ENCODE measurements at regions not wholly inside any gene's neighbourhood (a gene's known extent, or its start where the extent isn't known, plus 50 kb on each side); places are given as distances from the start of the nearest gene placed in this dataset.

DNA sequence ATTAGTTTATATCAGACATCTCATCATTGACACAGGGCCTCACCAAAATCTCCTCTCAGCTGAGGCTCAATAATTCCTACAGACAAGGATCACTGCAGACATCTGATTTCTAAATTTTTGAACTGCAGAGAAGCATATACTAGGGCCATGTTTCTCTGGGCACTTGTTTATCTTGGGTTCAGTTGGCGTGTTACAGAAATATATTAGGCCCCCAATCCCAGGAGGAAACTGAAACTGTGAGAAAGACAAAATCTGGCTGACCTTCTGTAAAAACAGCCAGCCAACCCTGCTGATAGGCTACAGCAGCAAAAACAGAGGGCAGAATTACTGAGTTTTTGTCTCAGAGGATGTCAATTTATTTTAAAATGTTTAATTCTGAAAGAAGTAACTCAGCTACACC, 634.6 kb downstream of the ETNK1 start:
- ChIA-PET CTCF (no interaction called here), POLR2A (no interaction called here)
- WGBS (ENCODE audit: missing lambda C conversion rate) = 4% methylated on average over 1 of the region's 1 CpG
- Histone ChIP-seq H3K4me1 (no peaks in the 10 kb centered on the region), H3K27ac (no peak overlapping the region), H3K4me2 (no peak overlapping the region), H3K9me3 (no peaks in the 10 kb centered on the region), H3K4me3 (no peak overlapping the region)
- FAIRE-seq (no peak), DNase-seq (ENCODE audit: low read depth in 1 of 2, low spot score in 1 of 2) (no peak), ATAC-seq (no peak)
- TF ChIP-seq POLR2AphosphoS2 (conservative IDR thresholded peaks at IDR 0.05; ENCODE audit: low read length) (no peak), CHD4 (IDR thresholded peaks at IDR 0.05; ENCODE audit: borderline replicate concordance) (no peak), FOSB (CRISPR knock-in tag; IDR thresholded peaks at IDR 0.05) (no peak), EP300 (IDR thresholded peaks at IDR 0.05) (no peak), CHD2 (IDR thresholded peaks at IDR 0.05; ENCODE audit: low read length, partially characterized antibody) (no peak), RFX5 (IDR thresholded peaks at IDR 0.05) (no peak), HEYL (CRISPR knock-in tag; IDR thresholded peaks at IDR 0.05) (no peak), ELK1 (IDR thresholded peaks at IDR 0.05; ENCODE audit: low read depth, low read length) (no peak)
- TF ChIP-seq, protein P1, sequence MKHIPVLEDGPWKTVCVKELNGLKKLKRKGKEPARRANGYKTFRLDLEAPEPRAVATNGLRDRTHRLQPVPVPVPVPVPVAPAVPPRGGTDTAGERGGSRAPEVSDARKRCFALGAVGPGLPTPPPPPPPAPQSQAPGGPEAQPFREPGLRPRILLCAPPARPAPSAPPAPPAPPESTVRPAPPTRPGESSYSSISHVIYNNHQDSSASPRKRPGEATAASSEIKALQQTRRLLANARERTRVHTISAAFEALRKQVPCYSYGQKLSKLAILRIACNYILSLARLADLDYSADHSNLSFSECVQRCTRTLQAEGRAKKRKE (CRISPR knock-in tag; IDR thresholded peaks at IDR 0.05; ENCODE audit: low read depth) = no peak

- Histone ChIP-seq H3K4me3 (no peak overlapping the region), H3K4me1 (no peaks in the 10 kb centered on the region), H3K9me3 (no peaks in the 10 kb centered on the region), H3K4me2 (no peak overlapping the region), H3K27ac (no peak overlapping the region)
- TF ChIP-seq BHLHE40 (IDR thresholded peaks at IDR 0.05; ENCODE audit: low read depth, low read length) = no peak
- TF ChIP-seq HOXB13 (CRISPR knock-in tag; IDR thresholded peaks at IDR 0.05; ENCODE audit: low read depth) = no peak
- no peak for TF ChIP-seq GATA3 (IDR thresholded peaks at IDR 0.05; ENCODE audit: borderline replicate concordance)
- no peak for TF ChIP-seq HMGXB4 (CRISPR knock-in tag; IDR thresholded peaks at IDR 0.05; ENCODE audit: borderline replicate concordance)
- no peak for TF ChIP-seq ESRRA (IDR thresholded peaks at IDR 0.05; ENCODE audit: borderline replicate concordance, low read length)
- no peak for TF ChIP-seq EP300 (IDR thresholded peaks at IDR 0.05)
- no peak for FAIRE-seq
- ATAC-seq = no peak
- DNase-seq (ENCODE audit: low read depth in 1 of 2, low spot score in 1 of 2) = no peak
- 20% methylated on average over 4 of the region's 4 CpGs for WGBS (ENCODE audit: missing lambda C conversion rate)
- POLR2A ChIA-PET = no interaction called here
- CTCF ChIA-PET = no interaction called here
Measured at GRCh38 chr12:23262670-23263069, 637.7 kb downstream of the ETNK1 start.

DNA sequence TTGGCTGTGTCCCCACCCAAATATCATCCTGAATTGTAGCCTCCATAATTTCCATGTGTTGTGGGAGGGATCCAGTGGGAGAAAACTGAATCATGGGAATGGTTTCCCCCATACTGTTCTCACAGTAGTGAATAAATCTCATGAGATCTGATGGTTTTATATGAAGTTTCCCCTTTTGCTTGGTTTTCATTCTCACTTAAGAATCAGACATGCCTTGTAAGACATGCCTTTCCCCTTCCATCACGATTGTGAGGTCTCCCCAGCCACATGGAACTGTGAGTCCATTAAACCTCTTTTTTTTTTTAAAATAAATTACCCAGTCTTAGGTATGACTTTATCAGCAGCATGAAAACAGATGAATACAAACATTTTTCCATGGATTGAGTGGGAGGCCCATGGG, 652.9 kb downstream of the ETNK1 start:
- ChIA-PET POLR2A (no interaction called here), CTCF (no interaction called here)
- no peak for DNase-seq (ENCODE audit: low read depth in 1 of 2, low spot score in 1 of 2)
- Histone ChIP-seq H3K27ac (no peak overlapping the region), H3K4me2 (no peak overlapping the region), H3K4me3 (no peak overlapping the region), H3K9me3 (no peaks in the 10 kb centered on the region; the same call in 2 of the 3 replicates), H3K4me1 (no peaks in the 10 kb centered on the region)
- no peak for ATAC-seq
- no peak for FAIRE-seq
- WGBS (ENCODE audit: missing lambda C conversion rate) = 0% methylated on average over 1 of the region's 1 CpG
- TF ChIP-seq MAZ (IDR thresholded peaks at IDR 0.05; ENCODE audit: borderline replicate concordance, low read depth, low read length) = no peak
- no peak for TF ChIP-seq HEYL (CRISPR knock-in tag; IDR thresholded peaks at IDR 0.05)
- TF ChIP-seq RNF2 (IDR thresholded peaks at IDR 0.05; ENCODE audit: borderline replicate concordance, low read depth) = no peak
- TF ChIP-seq RARB (CRISPR knock-in tag; IDR thresholded peaks at IDR 0.05) = no peak
- TF ChIP-seq SREBF2 (IDR thresholded peaks at IDR 0.05) = no peak
- TF ChIP-seq SMC3 (IDR thresholded peaks at IDR 0.05) = no peak
- no peak for TF ChIP-seq ZSCAN20 (CRISPR knock-in tag; IDR thresholded peaks at IDR 0.05)
- no peak for TF ChIP-seq NFE2L2 (conservative IDR thresholded peaks at IDR 0.05; ENCODE audit: low read length)
- no peak for TF ChIP-seq GATA3 (IDR thresholded peaks at IDR 0.05; ENCODE audit: borderline replicate concordance)
- TF ChIP-seq CBX2 (IDR thresholded peaks at IDR 0.05; ENCODE audit: borderline replicate concordance, low read depth) = no peak
- TF ChIP-seq, protein P2, sequence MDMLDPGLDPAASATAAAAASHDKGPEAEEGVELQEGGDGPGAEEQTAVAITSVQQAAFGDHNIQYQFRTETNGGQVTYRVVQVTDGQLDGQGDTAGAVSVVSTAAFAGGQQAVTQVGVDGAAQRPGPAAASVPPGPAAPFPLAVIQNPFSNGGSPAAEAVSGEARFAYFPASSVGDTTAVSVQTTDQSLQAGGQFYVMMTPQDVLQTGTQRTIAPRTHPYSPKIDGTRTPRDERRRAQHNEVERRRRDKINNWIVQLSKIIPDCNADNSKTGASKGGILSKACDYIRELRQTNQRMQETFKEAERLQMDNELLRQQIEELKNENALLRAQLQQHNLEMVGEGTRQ (IDR thresholded peaks at IDR 0.05) = no peak
- TF ChIP-seq ZNF302 (CRISPR knock-in tag; IDR thresholded peaks at IDR 0.05) = no peak
- TF ChIP-seq, protein P1 (CRISPR knock-in tag; IDR thresholded peaks at IDR 0.05; ENCODE audit: low read depth) = no peak
- TF ChIP-seq EP300 (IDR thresholded peaks at IDR 0.05) = no peak
- TF ChIP-seq TP53 (CRISPR knock-in tag; IDR thresholded peaks at IDR 0.05) = no peak
- TF ChIP-seq FOXS1 (CRISPR knock-in tag; IDR thresholded peaks at IDR 0.05) = no peak

All from A549 (cell line).